ENCODE measurements at regions not wholly inside any gene's neighbourhood (a gene's known extent, or its start where the extent isn't known, plus 50 kb on each side); places are given as distances from the start of the nearest gene placed in this dataset.

DNA sequence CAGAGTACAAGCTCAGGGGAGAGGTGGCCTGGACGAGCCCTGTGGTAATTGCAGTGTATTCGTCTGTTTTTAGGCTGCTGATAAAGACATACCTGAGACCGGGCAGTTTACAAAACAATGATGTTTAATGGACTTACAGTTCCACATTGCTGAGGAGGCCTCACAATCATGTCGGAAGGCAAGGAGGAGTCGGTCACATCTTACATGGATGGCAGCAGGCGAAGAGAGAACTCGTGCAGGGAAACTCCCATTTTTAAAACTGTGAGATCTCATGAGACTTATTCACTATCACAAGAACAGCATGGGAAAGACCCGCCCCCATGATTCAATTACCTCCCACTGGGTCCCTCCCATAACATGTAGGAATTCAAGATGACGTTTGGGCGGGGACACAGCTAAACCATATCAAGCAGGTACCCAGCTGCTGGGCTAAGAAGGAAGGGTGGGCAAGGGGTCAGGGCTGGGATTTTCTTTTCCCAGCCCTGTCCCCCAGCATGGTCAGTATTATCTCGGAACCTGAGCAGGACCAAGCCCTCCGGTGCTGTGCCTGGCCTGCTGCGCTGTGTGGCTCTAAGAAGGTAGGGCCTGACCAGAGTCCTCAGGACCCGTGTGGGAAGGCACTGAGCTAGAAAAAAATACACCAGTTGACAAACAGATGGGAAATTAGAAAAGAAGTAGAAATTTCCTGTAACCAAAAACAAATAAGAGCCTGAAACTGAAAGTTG is 78.6 kb upstream of the SH3BP4 start:
- H3K27ac ChIP-seq: peak overlapping the region; percentile 28 to 68 (median 56)
- 83 to 86% methylated on average over 13 to 14 of the region's 14 CpGs for WGBS, 2 donors (ENCODE audit: low coverage in 1 of 2)
- no peaks in the 10 kb centered on the region for H3K27me3 ChIP-seq
- H3K4me1 ChIP-seq: no peaks in the 10 kb centered on the region
- no peak overlapping the region for H3K4me3 ChIP-seq
- no peaks in the 10 kb centered on the region for H3K36me3 ChIP-seq
- no peak for TF ChIP-seq EP300 (IDR thresholded peaks at IDR 0.05; ENCODE audit: low read depth)
- TF ChIP-seq POLR2AphosphoS5 (IDR thresholded peaks at IDR 0.05): no peak
- TF ChIP-seq POLR2A (IDR thresholded peaks at IDR 0.05): no peak
- no peak for TF ChIP-seq CTCF (IDR thresholded peaks at IDR 0.05)
- intact Hi-C loops (cut with DNase I; ENCODE audit: low total_unique reads): no loop called here
- no peaks in the 10 kb centered on the region for H3K9me3 ChIP-seq
- no peak for DNase-seq
- in situ Hi-C loops (cut with MboI; ENCODE audit: low pct_ligation_motif_present in 1 of 4, low pct_unique_long_range_greater_than_20kb in 1 of 4, low sequenced_read_pairs in 3 of 4): no loop called here

DNA sequence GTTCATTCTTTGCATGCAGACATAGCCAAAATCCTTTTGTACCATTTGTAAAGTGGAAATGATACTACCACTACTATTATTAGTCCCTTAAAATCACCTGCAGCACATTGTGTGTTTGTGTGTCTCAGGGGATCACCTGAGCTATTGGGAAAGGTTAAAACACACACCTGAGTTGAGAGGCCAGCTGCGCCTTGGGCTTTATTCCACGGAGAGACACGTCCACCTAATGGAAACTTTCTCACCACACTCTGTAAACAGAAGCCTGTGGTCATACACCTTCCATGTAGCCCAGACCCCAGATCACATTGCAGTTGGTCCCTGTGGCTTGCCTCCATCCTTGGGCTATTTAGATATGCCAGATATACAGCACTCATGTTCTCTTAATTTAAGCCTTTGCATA is 81.8 kb upstream of the SH3BP4 start:
- intact Hi-C loops (cut with DNase I; ENCODE audit: low total_unique reads): no loop called here
- no peak for TF ChIP-seq CTCF (IDR thresholded peaks at IDR 0.05)
- TF ChIP-seq EP300 (IDR thresholded peaks at IDR 0.05; ENCODE audit: low read depth): no peak
- no peak for TF ChIP-seq POLR2A (IDR thresholded peaks at IDR 0.05)
- TF ChIP-seq POLR2AphosphoS5 (IDR thresholded peaks at IDR 0.05): no peak
- Histone ChIP-seq H3K27me3 (no peaks in the 10 kb centered on the region), H3K4me1 (no peaks in the 10 kb centered on the region), H3K36me3 (no peaks in the 10 kb centered on the region), H3K4me3 (no peak overlapping the region), H3K27ac (no peak overlapping the region), H3K9me3 (no peaks in the 10 kb centered on the region)
- in situ Hi-C loops (cut with MboI; ENCODE audit: low pct_ligation_motif_present in 1 of 4, low pct_unique_long_range_greater_than_20kb in 1 of 4, low sequenced_read_pairs in 3 of 4): no loop called here
- DNase-seq: no peak
- 82% methylated on average over 3 of the region's 3 CpGs; no CpG with 5 or more reads in 1 of the 2 donors for WGBS, 2 donors (ENCODE audit: low coverage in 1 of 2)

DNA sequence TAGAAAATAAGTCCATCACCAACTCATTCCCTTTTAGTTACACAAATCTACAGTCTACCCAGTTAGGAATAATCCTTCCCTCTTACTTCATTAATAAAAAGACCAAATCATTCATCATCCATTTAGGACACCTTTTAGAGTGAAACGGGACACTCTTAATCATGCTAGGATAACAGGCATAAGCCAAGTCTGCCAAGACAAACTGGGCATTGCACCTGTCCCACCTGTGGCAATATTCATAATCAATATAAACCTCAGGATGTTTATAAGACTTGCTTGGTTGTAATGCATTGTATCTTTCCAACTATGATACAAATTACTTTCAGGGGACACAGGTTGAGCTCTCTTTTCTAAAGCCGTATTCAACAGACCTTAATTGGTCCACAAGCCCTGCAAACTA is 82.7 kb upstream of the SH3BP4 start:
- DNase-seq: no peak
- H3K9me3 ChIP-seq: no peaks in the 10 kb centered on the region
- in situ Hi-C loops (cut with MboI; ENCODE audit: low pct_ligation_motif_present in 1 of 4, low pct_unique_long_range_greater_than_20kb in 1 of 4, low sequenced_read_pairs in 3 of 4): no loop called here
- no peaks in the 10 kb centered on the region for H3K36me3 ChIP-seq
- no peak overlapping the region for H3K27ac ChIP-seq
- WGBS, 2 donors (ENCODE audit: low coverage in 1 of 2): 46 to 65% methylated on average over 2 of the region's 2 CpGs
- no peak overlapping the region for H3K4me3 ChIP-seq
- TF ChIP-seq CTCF (IDR thresholded peaks at IDR 0.05) (no peak), POLR2AphosphoS5 (IDR thresholded peaks at IDR 0.05) (no peak), EP300 (IDR thresholded peaks at IDR 0.05; ENCODE audit: low read depth) (no peak), POLR2A (IDR thresholded peaks at IDR 0.05) (no peak)
- no peaks in the 10 kb centered on the region for H3K4me1 ChIP-seq
- H3K27me3 ChIP-seq: no peaks in the 10 kb centered on the region
- intact Hi-C loops (cut with DNase I; ENCODE audit: low total_unique reads): no loop called here

DNA sequence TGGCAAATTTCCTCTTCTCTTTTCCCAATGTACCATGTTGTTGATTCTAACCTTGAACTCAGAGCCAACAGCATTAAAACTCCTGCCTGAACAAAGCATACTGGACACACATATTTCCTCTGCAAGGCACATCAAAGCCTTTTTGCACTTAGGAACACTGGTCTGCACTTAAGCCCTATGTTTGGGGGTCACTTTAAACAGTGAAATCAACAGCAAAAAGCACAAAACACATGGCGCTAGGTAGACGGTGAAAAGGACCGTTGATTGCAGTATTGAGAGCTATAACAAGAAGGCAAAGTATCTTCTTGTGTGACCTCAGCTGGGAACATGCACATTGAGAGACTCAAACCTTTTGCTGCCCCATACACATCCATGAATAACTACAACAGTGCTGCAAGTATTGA is 83.9 kb upstream of the SH3BP4 start:
- Histone ChIP-seq H3K4me3 (no peak overlapping the region), H3K27ac (no peak overlapping the region), H3K9me3 (no peaks in the 10 kb centered on the region), H3K36me3 (no peaks in the 10 kb centered on the region), H3K27me3 (no peaks in the 10 kb centered on the region), H3K4me1 (peaks cover 0 to 4% (median 0%) of the 10 kb centered on the region in 4 donors)
- intact Hi-C loops (cut with DNase I; ENCODE audit: low total_unique reads) (no loop called here), in situ Hi-C loops (cut with MboI; ENCODE audit: low pct_ligation_motif_present in 1 of 4, low pct_unique_long_range_greater_than_20kb in 1 of 4, low sequenced_read_pairs in 3 of 4) (no loop called here)
- no peak for DNase-seq
- TF ChIP-seq CTCF (IDR thresholded peaks at IDR 0.05) (no peak), POLR2A (IDR thresholded peaks at IDR 0.05) (no peak), EP300 (IDR thresholded peaks at IDR 0.05; ENCODE audit: low read depth) (no peak), POLR2AphosphoS5 (IDR thresholded peaks at IDR 0.05) (no peak)
- 82 to 100% methylated on average over 3 of the region's 3 CpGs for WGBS, 2 donors (ENCODE audit: low coverage in 1 of 2)

All from transverse colon (tissue), 4 donors.